WERI-Rb-1 (cell line): ENCODE measurements at regions not wholly inside any gene's neighbourhood (a gene's known extent, or its start where the extent isn't known, plus 50 kb on each side); places are given as distances from the start of the nearest gene placed in this dataset.
A peak's percentile ranks its signal among the peaks of the same experiment; 100 is the strongest.

ENCODE experiments used
- DNase-seq: peaks from one replicate; pipeline ENCODE4 v3.0.0-alpha.2; 2020
- H3K27ac ChIP-seq: fragments of 250-450 bp; sonication (Bioruptor Pico); 2 replicates; pipeline ENCODE4 v1.5.1; 2020; ENCODE audit warnings: mild to moderate bottlenecking, moderate library complexity
- H3K27me3 ChIP-seq: fragments of 250-450 bp; sonication (Bioruptor Pico); 2 replicates; pipeline ENCODE4 v1.5.1; 2021; ENCODE audit warnings: mild to moderate bottlenecking, low read depth, moderate library complexity; ENCODE audit not compliant: insufficient read depth, severe bottlenecking
- H3K36me3 ChIP-seq: fragments of 250-450 bp; sonication (Bioruptor Pico); 2 replicates; pipeline ENCODE4 v1.5.1; 2020; ENCODE audit warnings: mild to moderate bottlenecking, moderate library complexity
- H3K4me3 ChIP-seq: 2 replicates; pipeline ENCODE4 v1.5.1; 2011; ENCODE audit warnings: low read depth, mild to moderate bottlenecking, control low read depth, low read length
- H3K9me3 ChIP-seq: fragments of 250-450 bp; sonication (Bioruptor Pico); 2 replicates; pipeline ENCODE4 v1.5.1; 2021; ENCODE audit warnings: mild to moderate bottlenecking, moderate library complexity; ENCODE audit not compliant: severe bottlenecking
- TF ChIP-seq, protein P1 (sequence below): IDR thresholded peaks from 2 replicates; pipeline ENCODE4 v1.5.1; 2011; ENCODE audit warnings: low read depth, mild to moderate bottlenecking, control low read depth, inconsistent platforms, low read length

DNA sequence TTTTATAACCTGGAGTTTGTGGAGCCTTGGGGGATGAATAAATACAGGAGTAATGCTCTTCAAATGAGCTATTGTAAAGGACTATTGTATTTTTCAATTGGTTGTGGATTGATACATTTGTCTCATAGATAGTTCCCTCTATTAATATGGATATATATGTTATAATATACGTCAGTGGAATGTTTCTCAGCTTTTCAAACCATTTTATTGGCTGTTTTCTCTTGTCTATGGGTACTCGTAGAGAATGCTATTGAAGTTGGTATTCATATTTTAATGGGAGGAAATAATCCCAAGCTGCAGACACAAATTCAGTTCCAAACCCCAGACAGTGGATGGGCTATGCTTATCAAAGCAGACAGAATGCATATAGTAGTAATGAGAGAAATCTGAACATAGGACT, 181.8 kb upstream of the DAB2 start:
- H3K27me3 ChIP-seq: no peaks in the 10 kb centered on the region
- TF ChIP-seq, protein P1, sequence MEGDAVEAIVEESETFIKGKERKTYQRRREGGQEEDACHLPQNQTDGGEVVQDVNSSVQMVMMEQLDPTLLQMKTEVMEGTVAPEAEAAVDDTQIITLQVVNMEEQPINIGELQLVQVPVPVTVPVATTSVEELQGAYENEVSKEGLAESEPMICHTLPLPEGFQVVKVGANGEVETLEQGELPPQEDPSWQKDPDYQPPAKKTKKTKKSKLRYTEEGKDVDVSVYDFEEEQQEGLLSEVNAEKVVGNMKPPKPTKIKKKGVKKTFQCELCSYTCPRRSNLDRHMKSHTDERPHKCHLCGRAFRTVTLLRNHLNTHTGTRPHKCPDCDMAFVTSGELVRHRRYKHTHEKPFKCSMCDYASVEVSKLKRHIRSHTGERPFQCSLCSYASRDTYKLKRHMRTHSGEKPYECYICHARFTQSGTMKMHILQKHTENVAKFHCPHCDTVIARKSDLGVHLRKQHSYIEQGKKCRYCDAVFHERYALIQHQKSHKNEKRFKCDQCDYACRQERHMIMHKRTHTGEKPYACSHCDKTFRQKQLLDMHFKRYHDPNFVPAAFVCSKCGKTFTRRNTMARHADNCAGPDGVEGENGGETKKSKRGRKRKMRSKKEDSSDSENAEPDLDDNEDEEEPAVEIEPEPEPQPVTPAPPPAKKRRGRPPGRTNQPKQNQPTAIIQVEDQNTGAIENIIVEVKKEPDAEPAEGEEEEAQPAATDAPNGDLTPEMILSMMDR: no peak
- no peak for DNase-seq
- H3K36me3 ChIP-seq: no peaks in the 10 kb centered on the region
- H3K9me3 ChIP-seq: no peaks in the 10 kb centered on the region
- no peak overlapping the region for H3K27ac ChIP-seq
- no peak overlapping the region for H3K4me3 ChIP-seq

DNA sequence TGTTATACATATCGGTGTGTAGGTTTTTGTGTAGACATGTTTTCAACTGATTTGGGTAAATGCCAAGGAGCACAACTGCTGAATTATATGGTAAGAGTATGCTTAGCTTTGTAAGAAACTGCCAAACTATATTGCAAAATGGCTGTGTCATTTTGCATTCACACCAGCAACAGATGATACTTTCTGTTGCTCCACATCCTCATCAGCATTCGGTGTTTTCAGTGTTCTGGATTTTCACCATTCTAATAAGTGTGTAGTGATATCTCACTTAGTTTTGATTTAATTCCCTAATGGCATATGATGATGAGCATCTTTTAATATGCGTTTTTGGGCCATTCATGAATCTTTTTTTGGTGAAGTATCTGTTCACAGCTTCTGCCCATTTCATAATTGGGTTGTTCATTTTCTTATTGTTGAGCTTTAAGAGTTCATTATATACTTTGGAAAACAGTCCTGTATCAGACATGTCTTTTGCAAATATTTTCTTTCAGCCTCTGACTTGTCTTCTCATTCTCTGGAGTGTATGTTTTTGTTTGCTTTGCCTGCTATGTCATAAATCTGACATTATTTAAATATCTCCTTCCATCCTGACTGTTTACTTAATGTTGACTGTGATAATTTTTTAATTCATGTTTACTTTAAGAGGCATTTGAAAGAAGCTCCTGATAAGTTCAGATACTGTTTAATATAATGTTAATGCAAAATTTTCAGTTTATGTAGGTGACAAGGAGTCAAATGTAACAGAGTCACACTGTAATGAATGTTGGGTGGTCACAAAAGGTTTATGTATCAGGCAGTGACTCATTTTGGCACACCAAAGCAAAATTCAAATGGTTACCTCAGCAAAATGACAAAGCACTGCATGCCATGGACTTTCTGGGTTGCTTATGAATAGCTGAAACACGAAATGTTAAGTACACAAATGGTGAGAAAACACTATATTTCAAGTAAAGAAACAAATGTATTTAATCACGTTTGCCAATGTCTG, 181.1 kb upstream of the DAB2 start:
- TF ChIP-seq, protein P1: no peak
- no peak overlapping the region for H3K27ac ChIP-seq
- DNase-seq: no peak
- H3K4me3 ChIP-seq: no peak overlapping the region
- no peaks in the 10 kb centered on the region for H3K27me3 ChIP-seq
- H3K36me3 ChIP-seq: no peaks in the 10 kb centered on the region
- no peaks in the 10 kb centered on the region for H3K9me3 ChIP-seq

DNA sequence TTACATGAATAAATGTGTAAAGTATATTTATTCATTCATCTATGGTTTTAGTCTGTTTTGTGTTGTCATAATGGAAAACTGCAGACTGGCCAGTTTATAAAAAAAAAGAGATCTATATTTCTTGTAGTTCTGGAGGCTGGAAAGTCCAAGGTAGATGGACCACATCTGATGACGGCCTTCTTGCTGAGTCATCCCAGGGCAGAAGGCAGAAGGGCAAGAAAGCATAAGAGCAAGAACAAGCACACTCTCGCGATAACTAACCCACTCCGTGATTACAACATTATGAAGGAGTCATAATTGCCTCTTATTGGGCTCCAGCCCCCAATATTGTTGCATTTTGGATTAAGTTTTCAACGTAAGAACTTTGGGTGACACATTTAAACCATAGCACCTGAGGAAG, 180.4 kb upstream of the DAB2 start:
- no peak for DNase-seq
- Histone ChIP-seq H3K27me3 (no peaks in the 10 kb centered on the region), H3K4me3 (no peak overlapping the region), H3K9me3 (no peaks in the 10 kb centered on the region), H3K27ac (no peak overlapping the region), H3K36me3 (no peaks in the 10 kb centered on the region)
- TF ChIP-seq, protein P1: no peak

DNA sequence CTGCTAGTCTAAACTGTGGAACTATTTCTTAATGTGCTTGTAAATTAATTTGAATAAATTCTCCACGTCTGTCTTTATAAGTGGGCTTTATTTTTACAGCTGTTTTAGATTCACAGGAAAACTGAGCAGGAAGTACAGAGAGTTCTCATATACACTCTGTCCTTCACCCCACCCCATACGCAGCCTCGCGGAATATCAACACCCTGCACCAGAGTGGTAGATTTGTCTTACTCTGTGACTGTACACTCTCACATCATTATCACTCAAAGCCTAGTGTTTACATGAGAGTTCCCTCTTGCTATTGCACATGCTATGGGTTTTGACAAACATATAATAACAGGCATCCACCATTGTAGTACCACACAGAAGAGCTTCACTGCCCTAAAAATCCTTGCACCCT, 179.7 kb upstream of the DAB2 start:
- no peak for DNase-seq

DNA sequence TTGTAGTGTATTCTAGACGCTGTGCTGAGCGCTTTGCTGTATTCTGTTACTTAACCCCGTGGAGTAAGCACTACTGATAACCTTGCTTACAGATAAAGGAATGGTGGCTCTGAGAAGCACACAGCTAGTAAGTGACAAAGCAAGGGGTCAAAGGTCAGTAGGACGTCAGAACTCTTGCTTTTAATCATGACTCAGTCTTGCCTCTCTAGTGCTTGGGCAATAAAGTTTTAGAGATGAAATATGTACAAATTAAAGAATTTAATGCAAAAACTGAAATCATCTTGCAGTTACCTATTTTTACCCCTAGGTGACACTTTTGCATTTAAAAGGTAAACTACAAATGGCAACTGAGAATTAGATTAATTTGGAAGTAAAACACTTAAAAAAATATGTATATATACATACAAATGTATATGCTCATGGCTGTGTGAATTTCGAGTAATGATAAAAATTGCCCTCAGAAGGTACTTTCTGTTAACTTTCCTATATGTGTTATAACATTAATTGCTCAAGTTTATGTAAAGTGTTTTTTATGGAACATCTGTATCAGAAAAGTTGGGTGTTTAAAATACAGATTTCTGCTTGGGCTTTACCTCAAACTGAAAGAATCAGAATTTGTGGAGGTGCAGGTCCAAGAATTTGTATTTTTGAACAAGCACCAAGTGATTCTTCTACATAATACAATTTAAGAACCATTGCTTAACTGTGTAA, 175.1 kb upstream of the DAB2 start:
- TF ChIP-seq, protein P1: 0 out of 2 replicates have a peak, but pooled peaks have one; percentile 16
- Histone ChIP-seq H3K27me3 (no peaks in the 10 kb centered on the region), H3K4me3 (no peak overlapping the region), H3K36me3 (no peaks in the 10 kb centered on the region), H3K9me3 (no peaks in the 10 kb centered on the region), H3K27ac (no peak overlapping the region)
- DNase-seq: no peak

More for the DNA sequence above, 179.7 kb upstream of the DAB2 start:
- no peak overlapping the region for H3K4me3 ChIP-seq
- no peak overlapping the region for H3K27ac ChIP-seq
- no peaks in the 10 kb centered on the region for H3K9me3 ChIP-seq
- no peaks in the 10 kb centered on the region for H3K36me3 ChIP-seq
- no peaks in the 10 kb centered on the region for H3K27me3 ChIP-seq
- TF ChIP-seq, protein P1: no peak
